GM12892 (cell line): ENCODE measurements at regions not wholly inside any gene's neighbourhood (a gene's known extent, or its start where the extent isn't known, plus 50 kb on each side); places are given as distances from the start of the nearest gene placed in this dataset.

Experiments used
- POLR2A ChIP-seq: IDR thresholded peaks from 2 replicates; pipeline ENCODE4 v1.6.1; 2011; ENCODE audit warnings: low read depth, low read length, control low read depth
- POLR2AphosphoS5 ChIP-seq: IDR thresholded peaks from 2 replicates; pipeline ENCODE4 v1.6.1; 2011; ENCODE audit warnings: low read depth, low read length, control low read depth
- TAF1 ChIP-seq: IDR thresholded peaks from 2 replicates; pipeline ENCODE4 v1.6.1; 2011; ENCODE audit warnings: low read depth, mild to moderate bottlenecking, control low read depth, low read length, borderline replicate concordance

DNA sequence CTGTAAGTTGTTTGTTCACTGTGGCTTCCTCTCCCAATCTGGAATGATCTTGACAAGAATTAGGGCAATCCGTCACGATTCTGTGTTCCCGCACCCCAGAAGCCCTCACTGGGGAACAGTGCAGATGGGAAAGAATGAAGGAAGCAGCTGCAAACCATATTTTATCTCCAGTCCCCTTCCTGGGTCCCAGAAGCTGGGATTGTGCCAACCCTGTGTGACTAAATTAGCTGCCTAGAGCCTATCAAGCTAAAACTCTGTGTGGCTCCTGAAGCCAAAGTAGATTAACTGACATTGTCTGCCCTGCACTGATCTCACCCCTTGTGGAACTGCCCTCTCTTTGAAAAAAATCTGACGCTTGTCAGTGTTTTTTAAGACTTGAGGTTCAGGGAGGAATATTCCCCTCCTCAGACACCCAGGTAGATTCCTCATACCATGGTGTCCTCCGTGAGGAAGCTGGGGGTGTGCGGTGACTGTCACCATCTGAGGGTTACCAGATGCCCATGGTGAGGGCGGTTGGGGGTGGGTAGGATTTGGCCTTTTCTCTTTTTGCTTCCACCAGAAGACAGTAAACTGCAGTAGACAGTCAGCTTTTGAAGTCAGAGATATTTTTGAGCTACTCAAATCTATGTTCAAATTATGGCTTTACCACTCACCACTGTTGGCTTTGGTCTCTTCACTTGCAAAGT, 358.3 kb upstream of the TPM1 start:
- TF ChIP-seq POLR2A (no peak), POLR2AphosphoS5 (no peak), TAF1 (no peak)
